Neutrophil (primary cell): ENCODE measurements at regions not wholly inside any gene's neighbourhood (a gene's known extent, or its start where the extent isn't known, plus 50 kb on each side); places are given as distances from the start of the nearest gene placed in this dataset.

Experiments
- H3K27ac ChIP-seq: fragments of 200-600 bp; sonication (generic); 2 replicates; pipeline ENCODE4 v1.5.1; 2016; ENCODE audit warnings: mild to moderate bottlenecking, moderate library complexity
- H3K27me3 ChIP-seq: fragments of 200-600 bp; sonication (generic); 2 replicates; pipeline ENCODE4 v1.6.0; 2016; ENCODE audit warnings: mild to moderate bottlenecking
- H3K36me3 ChIP-seq: fragments of 200-600 bp; sonication (generic); 2 replicates; pipeline ENCODE4 v1.5.1; 2017
- H3K4me1 ChIP-seq, 2 experiments: fragments of 200-600 bp in 1 of 2; sonication (generic) in 1 of 2; 1 replicate in 1 of 2; 2 replicates in 1 of 2; pipeline versions ENCODE4 v1.5.1 to v1.6.1; 2013 to 2016; ENCODE audit warnings: low read depth in 1 of 2, low read length in 1 of 2, mild to moderate bottlenecking in 1 of 2, moderate library complexity in 1 of 2; ENCODE audit not compliant: control insufficient read depth in 1 of 2, insufficient read depth in 1 of 2
- H3K4me3 ChIP-seq, 2 experiments: fragments of 200-600 bp in 1 of 2; sonication (generic) in 1 of 2; 1 replicate in 1 of 2; 2 replicates in 1 of 2; pipeline ENCODE4 v1.5.1; 2013 to 2016; ENCODE audit warnings: low read depth in 1 of 2, low read length in 1 of 2, mild to moderate bottlenecking in 1 of 2, moderate library complexity in 1 of 2
- H3K9me3 ChIP-seq: fragments of 200-600 bp; sonication (generic); 2 replicates; pipeline ENCODE4 v1.5.1; 2016
- CTCF ChIP-seq: fragments of 200-600 bp; sonication (generic); IDR thresholded peaks from 2 replicates; pipeline ENCODE4 v1.5.1; 2016; ENCODE audit warnings: antibody characterized with exemption

GRCh38 chr11:130787973-130788570, 128.2 kb downstream of the SNX19 start:
- no peak for TF ChIP-seq CTCF
- Histone ChIP-seq H3K4me1 (no peaks in the 10 kb centered on the region), H3K4me3 (no peak overlapping the region), H3K9me3 (no peaks in the 10 kb centered on the region), H3K27ac (no peak overlapping the region), H3K27me3 (no peaks in the 10 kb centered on the region), H3K36me3 (no peaks in the 10 kb centered on the region)

DNA sequence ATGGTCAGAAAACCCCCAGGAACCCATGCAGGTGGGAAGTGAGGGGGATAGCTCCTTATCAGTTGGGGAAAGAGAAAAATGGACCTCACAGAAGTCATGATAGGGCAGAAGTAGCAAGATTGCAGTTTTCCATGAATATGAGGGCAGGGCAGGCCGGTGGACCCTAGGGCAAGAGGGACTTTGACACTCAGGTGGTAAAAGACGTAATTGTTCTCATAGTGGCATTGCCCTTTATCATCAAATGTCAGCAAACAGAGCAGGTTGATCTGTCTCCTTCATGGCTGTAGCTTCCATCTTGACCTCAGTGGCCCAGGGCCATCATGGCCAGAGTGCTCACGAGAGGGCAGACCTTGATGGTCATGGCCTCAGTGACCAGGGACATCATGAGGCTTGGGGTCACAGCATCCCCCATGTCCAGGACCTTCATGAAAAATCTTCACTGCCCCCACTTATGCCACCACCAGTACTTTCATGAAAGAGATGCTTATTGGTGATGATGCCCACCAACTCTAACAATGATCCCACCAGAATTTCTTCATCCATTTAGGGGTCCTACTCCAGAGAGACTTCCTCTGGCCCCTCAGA, 127.1 kb downstream of the SNX19 start:
- TF ChIP-seq CTCF, result no peak
- Histone ChIP-seq H3K27ac (no peak overlapping the region), H3K27me3 (no peaks in the 10 kb centered on the region), H3K4me1 (no peaks in the 10 kb centered on the region), H3K4me3 (no peak overlapping the region), H3K36me3 (no peaks in the 10 kb centered on the region), H3K9me3 (no peaks in the 10 kb centered on the region)

DNA sequence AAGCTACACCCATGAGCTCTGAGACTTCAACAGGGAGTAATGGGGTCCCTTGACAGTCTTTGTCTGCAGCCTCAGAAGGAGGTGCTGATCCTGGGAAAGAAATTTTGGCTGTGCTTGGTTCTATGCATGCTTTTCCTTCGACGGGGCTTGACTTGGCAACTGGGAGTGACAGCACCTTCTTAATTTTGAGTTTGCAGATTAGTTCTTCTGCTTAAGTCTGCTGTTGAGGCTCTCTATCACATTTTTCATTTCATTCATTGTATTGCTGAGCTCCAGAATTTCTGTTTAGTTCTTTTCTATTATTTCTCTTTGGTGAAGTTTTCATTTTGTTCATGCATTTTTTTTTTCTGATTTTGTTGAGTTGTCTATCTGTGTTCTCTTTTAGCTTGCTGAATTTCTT, 125.6 kb downstream of the SNX19 start:
- H3K27ac ChIP-seq, result no peak overlapping the region
- no peak for TF ChIP-seq CTCF
- no peak overlapping the region for H3K4me3 ChIP-seq
- H3K4me1 ChIP-seq, result no peaks in the 10 kb centered on the region
- no peaks in the 10 kb centered on the region for H3K27me3 ChIP-seq
- no peaks in the 10 kb centered on the region for H3K36me3 ChIP-seq
- H3K9me3 ChIP-seq, result no peaks in the 10 kb centered on the region

- H3K9me3 ChIP-seq, result no peaks in the 10 kb centered on the region
- TF ChIP-seq CTCF, result no peak
- H3K4me3 ChIP-seq, result no peak overlapping the region
- no peaks in the 10 kb centered on the region for H3K4me1 ChIP-seq
- H3K27ac ChIP-seq, result no peak overlapping the region
- no peaks in the 10 kb centered on the region for H3K27me3 ChIP-seq
- H3K36me3 ChIP-seq, result no peaks in the 10 kb centered on the region
Observed at GRCh38 chr11:130792772-130793171, 123.5 kb downstream of the SNX19 start.

- no peak overlapping the region for H3K4me3 ChIP-seq
- no peaks in the 10 kb centered on the region for H3K9me3 ChIP-seq
Observed at GRCh38 chr11:130796828-130797227, 119.5 kb downstream of the SNX19 start.

More at GRCh38 chr11:130796828-130797227, 119.5 kb downstream of the SNX19 start:
- no peaks in the 10 kb centered on the region for H3K27me3 ChIP-seq
- TF ChIP-seq CTCF, result no peak
- H3K4me1 ChIP-seq, result no peaks in the 10 kb centered on the region
- no peaks in the 10 kb centered on the region for H3K36me3 ChIP-seq
- H3K27ac ChIP-seq, result no peak overlapping the region
